Subcutaneous abdominal adipose tissue (tissue), 5 donors: ENCODE measurements at regions not wholly inside any gene's neighbourhood (a gene's known extent, or its start where the extent isn't known, plus 50 kb on each side); places are given as distances from the start of the nearest gene placed in this dataset.

Experiments
- H3K27ac ChIP-seq: one replicate; pipeline ENCODE4 v1.7.0; 2013; ENCODE audit warnings: low read depth, mild to moderate bottlenecking, inconsistent platforms, low read length, moderate library complexity
- H3K27me3 ChIP-seq, 5 donors: one replicate each; pipeline ENCODE4 v1.7.0; 2013; ENCODE audit warnings: low read length in 5 of 5, inconsistent platforms in 1 of 5; ENCODE audit not compliant: control insufficient read depth in 5 of 5, insufficient read depth in 4 of 5
- H3K36me3 ChIP-seq, 5 donors: one replicate each; pipeline ENCODE4 v1.7.0; 2013; ENCODE audit warnings: low read length in 5 of 5; ENCODE audit not compliant: control insufficient read depth in 5 of 5, insufficient read depth in 5 of 5
- H3K4me1 ChIP-seq, 5 donors: one replicate each; pipeline ENCODE4 v1.7.0; 2013; ENCODE audit warnings: low read length in 5 of 5, mild to moderate bottlenecking in 3 of 5, moderate library complexity in 1 of 5; ENCODE audit not compliant: control insufficient read depth in 5 of 5, insufficient read depth in 5 of 5
- H3K4me3 ChIP-seq, 5 donors: one replicate each; pipeline ENCODE4 v1.7.0; 2013; ENCODE audit warnings: low read length in 5 of 5, low read depth in 1 of 5
- H3K9ac ChIP-seq, 5 donors: one replicate each; pipeline ENCODE4 v1.7.0; 2013; ENCODE audit warnings: low read length in 5 of 5, mild to moderate bottlenecking in 4 of 5, moderate library complexity in 3 of 5
- H3K9me3 ChIP-seq, 5 donors: one replicate each; pipeline ENCODE4 v1.7.0; 2013; ENCODE audit warnings: low read length in 5 of 5; ENCODE audit not compliant: control insufficient read depth in 5 of 5
- donor health status: healthy.
- donor health status: healthy.
- donor health status: healthy.
- donor health status: healthy.
- donor health status: healthy.

DNA sequence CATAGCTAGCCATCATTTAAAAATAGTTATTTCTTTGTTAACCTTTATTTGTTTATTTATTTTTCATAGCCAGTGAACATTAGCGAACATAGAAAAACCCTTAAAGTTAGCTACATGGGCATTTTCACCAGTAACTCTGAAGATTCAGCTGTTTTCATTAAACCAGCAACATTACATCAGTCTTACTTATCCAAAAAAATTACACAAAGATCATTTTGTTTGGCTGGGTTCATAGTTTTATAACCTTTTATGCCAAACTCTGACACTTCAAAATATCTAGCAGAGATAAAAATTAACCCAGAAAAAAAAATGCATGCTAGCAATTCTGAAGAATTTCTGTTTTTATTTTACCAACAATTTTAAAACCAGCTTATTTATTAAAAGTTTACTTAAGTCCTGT is 784.1 kb downstream of the PCDH18 start:
- H3K36me3 ChIP-seq, result no peaks in the 10 kb centered on the region
- no peak overlapping the region for H3K4me3 ChIP-seq
- peaks cover 0 to 5% (median 0%) of the 10 kb centered on the region in 5 donors for H3K9me3 ChIP-seq
- H3K27ac ChIP-seq, result no peak overlapping the region
- H3K4me1 ChIP-seq, result no peaks in the 10 kb centered on the region
- no peak overlapping the region for H3K9ac ChIP-seq
- H3K27me3 ChIP-seq, result no peaks in the 10 kb centered on the region

DNA sequence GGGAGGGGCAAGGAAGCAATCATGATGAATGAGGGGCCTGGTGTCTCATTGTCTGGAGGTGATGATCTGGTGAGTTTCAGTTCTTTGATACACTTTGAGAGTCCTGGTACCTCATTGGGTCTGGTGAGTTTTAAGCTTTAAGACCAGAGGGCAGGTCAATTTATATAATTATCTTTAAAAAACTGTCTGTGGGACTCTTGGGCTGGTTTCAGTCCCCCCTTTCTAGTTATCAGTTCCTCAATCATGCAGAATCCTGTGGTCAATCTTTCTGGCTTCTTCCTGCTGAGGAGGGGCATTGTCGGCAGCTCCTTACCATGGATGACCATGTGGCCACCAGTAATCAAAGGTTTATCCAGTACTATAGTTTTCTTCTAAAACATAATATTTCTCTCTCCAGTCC is 789.1 kb downstream of the PCDH18 start:
- Histone ChIP-seq H3K9me3 (peaks cover 0 to 5% (median 0%) of the 10 kb centered on the region in 5 donors), H3K4me3 (no peak overlapping the region), H3K27ac (no peak overlapping the region), H3K27me3 (no peaks in the 10 kb centered on the region), H3K4me1 (no peaks in the 10 kb centered on the region), H3K36me3 (no peaks in the 10 kb centered on the region), H3K9ac (no peak overlapping the region)

DNA sequence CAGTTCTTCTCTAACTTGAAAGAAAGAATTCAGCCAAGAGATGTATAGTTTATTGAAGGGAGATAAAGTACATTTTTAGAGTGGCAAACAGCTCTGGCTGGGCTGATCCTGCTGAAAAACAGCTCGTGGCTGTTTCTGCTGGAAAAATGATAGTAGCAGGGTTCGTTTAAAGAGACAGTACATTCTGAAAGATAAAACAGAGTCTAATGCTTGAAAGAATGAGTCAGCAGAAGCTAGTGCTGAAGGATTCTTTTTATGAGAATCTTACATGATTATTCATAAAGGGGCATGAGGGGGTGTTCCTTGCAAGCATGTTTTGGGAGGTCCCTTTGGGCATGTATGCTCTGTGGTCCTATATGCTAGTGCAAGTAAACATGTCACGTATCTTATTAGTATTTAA is 790.0 kb downstream of the PCDH18 start:
- peaks cover 0 to 5% (median 0%) of the 10 kb centered on the region in 5 donors for H3K9me3 ChIP-seq
- H3K27me3 ChIP-seq, result no peaks in the 10 kb centered on the region
- no peak overlapping the region for H3K4me3 ChIP-seq
- H3K27ac ChIP-seq, result no peak overlapping the region
- no peak overlapping the region for H3K9ac ChIP-seq
- H3K36me3 ChIP-seq, result no peaks in the 10 kb centered on the region
- H3K4me1 ChIP-seq, result no peaks in the 10 kb centered on the region

DNA sequence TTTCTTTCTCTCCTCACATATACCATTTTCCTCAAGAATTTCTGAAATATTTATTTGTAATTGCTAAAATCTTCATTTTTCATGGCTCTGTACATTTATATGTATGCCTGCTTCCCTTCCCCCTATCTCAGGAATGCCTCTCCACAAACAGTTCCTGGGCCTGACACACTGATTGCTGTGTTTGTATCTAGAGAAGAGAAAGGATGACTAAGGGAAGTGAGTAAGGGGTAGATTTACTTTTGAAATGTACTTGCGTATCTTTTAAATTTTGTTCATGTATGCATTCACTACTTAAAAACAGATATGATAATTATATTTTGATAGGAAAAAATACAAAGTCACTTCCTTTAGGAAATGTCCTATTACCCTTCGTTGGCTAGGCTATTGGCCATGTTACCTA is 790.8 kb downstream of the PCDH18 start:
- Histone ChIP-seq H3K4me1 (no peaks in the 10 kb centered on the region), H3K9ac (no peak overlapping the region), H3K36me3 (no peaks in the 10 kb centered on the region), H3K4me3 (no peak overlapping the region), H3K27ac (no peak overlapping the region), H3K9me3 (peaks cover 0 to 5% (median 0%) of the 10 kb centered on the region in 5 donors), H3K27me3 (no peaks in the 10 kb centered on the region)

DNA sequence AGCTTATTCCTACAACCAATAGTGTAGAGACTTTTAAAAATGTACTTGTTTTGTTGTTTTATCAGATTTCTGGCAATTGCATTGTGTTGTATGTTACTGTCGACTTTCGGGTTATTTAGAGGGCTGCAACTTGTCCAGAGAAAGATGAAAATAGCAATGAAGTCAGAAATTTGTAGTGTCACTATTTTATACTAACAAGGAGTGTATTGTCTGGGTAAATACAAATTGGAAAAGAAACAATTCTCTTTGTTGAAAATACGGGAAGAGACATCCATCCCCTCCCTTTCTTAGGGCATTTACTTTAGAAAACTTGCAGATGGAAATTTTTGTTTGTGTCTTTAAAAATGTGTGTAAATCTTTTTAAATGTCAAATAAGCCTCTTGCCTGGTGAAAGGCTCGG is 792.0 kb downstream of the PCDH18 start:
- no peaks in the 10 kb centered on the region for H3K4me1 ChIP-seq
- no peak overlapping the region for H3K4me3 ChIP-seq
- no peak overlapping the region for H3K27ac ChIP-seq
- peaks cover 0 to 5% (median 0%) of the 10 kb centered on the region in 5 donors for H3K9me3 ChIP-seq
- no peak overlapping the region for H3K9ac ChIP-seq
- H3K36me3 ChIP-seq, result no peaks in the 10 kb centered on the region
- no peaks in the 10 kb centered on the region for H3K27me3 ChIP-seq

DNA sequence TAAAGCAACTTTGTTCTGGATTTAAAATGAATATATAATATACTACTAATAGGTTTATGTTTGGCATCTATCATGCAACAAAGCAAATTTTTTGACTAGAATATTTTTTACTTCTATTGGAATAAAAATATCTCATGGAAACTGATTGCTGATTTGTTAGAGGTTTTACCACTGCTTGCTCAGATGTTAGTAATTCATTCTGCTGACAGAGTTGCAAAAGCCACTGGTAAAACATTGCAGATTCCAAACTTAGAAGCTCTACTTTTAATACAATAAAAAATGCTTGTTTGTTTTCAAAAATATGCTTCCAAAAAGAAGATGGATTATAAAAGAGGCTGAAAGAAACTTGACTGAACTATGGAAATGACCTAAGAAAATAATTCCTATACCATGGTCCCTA is 795.2 kb downstream of the PCDH18 start:
- H3K36me3 ChIP-seq, result no peaks in the 10 kb centered on the region
- H3K9ac ChIP-seq, result no peak overlapping the region
- no peaks in the 10 kb centered on the region for H3K9me3 ChIP-seq
- no peaks in the 10 kb centered on the region for H3K27me3 ChIP-seq
- H3K27ac ChIP-seq, result no peak overlapping the region
- no peaks in the 10 kb centered on the region for H3K4me1 ChIP-seq
- no peak overlapping the region for H3K4me3 ChIP-seq

DNA sequence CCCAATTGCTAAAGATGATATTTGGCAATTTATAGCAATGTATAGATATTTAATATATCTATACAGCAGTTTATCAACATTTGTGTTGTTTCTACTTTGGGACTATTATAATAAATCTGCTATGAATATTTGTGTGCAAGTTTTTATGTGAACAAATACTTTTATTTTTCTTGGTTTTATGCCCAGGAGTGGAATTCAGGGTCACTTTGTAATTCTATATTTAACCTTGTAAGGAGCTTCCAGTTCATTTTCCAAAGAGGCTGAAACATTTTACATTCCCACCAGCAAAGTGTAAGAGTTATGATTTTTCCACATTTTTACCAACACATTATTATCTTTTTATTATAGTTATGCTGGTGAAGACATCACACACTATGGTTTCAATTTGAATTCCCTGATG is 801.3 kb downstream of the PCDH18 start:
- no peaks in the 10 kb centered on the region for H3K36me3 ChIP-seq
- H3K4me3 ChIP-seq, result no peak overlapping the region
- H3K4me1 ChIP-seq, result no peaks in the 10 kb centered on the region
- no peak overlapping the region for H3K27ac ChIP-seq
- no peaks in the 10 kb centered on the region for H3K27me3 ChIP-seq
- no peak overlapping the region for H3K9ac ChIP-seq
- no peaks in the 10 kb centered on the region for H3K9me3 ChIP-seq

DNA sequence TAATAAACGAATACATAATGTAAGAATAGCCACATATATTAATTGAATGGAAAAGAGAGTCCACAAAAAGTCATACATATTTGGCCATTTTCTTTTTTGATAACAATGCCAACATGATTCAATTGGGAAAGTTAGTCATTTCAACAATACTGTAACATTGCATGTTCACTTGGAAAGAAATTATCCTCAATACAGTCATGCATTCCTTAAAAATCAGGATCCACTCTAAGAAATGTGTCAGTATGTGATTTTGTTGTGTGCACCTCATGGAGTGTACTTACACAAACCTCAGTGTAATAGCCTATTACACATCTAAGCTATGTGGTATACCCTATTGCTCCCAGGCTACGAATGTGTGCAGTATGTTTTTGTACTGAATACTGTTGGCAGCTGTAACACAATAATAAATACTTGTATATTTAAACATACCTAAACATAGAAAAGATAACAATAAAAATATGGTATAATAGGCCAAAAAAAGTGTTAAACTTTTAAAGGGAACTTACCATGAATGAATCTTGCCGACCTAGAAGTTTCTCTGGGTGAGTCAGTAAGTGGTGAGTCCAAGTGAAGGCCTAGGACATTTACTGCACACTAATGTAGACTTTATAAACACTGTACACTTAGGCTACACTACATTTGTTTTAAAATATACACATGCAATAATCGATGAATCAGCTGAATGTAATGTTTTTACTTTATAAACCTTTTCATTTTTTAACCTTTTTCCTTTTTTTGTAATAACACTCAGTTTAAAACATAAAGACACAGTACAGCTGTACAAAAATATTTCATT is 806.8 kb downstream of the PCDH18 start:
- no peaks in the 10 kb centered on the region for H3K9me3 ChIP-seq
- no peak overlapping the region for H3K9ac ChIP-seq
- no peaks in the 10 kb centered on the region for H3K36me3 ChIP-seq
- no peaks in the 10 kb centered on the region for H3K27me3 ChIP-seq
- H3K27ac ChIP-seq, result no peak overlapping the region
- H3K4me1 ChIP-seq, result no peaks in the 10 kb centered on the region
- H3K4me3 ChIP-seq, result no peak overlapping the region

DNA sequence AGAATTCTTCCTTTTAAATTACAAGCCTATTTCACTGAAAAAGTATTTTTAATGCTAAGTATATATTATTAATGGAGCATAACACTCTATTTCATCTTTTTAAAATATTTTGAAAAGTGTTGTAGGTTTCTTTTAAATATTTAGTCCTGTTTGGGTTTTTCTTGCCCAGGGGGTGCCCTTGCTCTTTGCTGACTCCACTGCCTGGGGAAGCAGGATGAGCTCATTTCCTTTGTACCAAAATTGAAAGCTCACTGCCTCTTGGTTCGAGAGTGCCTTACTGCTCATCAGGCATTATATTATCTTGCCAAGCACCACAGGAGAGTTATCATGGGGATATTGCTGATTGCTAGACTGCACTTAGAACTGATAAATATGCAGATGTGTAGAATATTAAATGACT is 819.2 kb downstream of the PCDH18 start:
- H3K9me3 ChIP-seq, result no peaks in the 10 kb centered on the region

DNA sequence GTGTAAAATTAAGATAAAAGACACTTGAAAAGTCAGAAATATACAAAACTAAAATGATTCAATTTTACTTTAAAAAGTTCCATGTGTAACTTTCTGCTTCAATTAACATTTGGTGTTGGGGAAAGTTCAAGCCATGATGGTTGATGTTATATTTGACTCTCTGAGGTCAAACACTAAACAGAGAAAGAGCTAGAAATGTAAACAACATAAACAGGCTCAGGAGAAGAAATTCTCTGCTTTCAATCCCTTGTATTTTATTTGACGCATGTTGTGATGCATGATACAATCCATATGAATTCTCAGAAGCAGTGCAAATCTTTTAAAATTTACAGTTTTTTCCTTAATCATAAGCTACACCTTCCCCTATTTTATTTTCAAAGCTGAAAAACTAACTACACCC is 822.4 kb downstream of the PCDH18 start:
- H3K27me3 ChIP-seq, result no peaks in the 10 kb centered on the region

More for the DNA sequence above, 819.2 kb downstream of the PCDH18 start:
- H3K27me3 ChIP-seq, result no peaks in the 10 kb centered on the region
- no peaks in the 10 kb centered on the region for H3K36me3 ChIP-seq
- no peak overlapping the region for H3K27ac ChIP-seq
- H3K4me1 ChIP-seq, result no peaks in the 10 kb centered on the region
- no peak overlapping the region for H3K9ac ChIP-seq
- H3K4me3 ChIP-seq, result no peak overlapping the region

More for the DNA sequence above, 822.4 kb downstream of the PCDH18 start:
- H3K9me3 ChIP-seq, result no peaks in the 10 kb centered on the region
- no peaks in the 10 kb centered on the region for H3K36me3 ChIP-seq
- H3K9ac ChIP-seq, result no peak overlapping the region
- no peak overlapping the region for H3K4me3 ChIP-seq
- no peak overlapping the region for H3K27ac ChIP-seq
- no peaks in the 10 kb centered on the region for H3K4me1 ChIP-seq
